ENCODE measurements at regions not wholly inside any gene's neighbourhood (a gene's known extent, or its start where the extent isn't known, plus 50 kb on each side); places are given as distances from the start of the nearest gene placed in this dataset.
A peak's percentile ranks its signal among the peaks of the same experiment; 100 is the strongest.
"Not testable (repeated sequence)": the region's sequence is repeated elsewhere in the genome, so short reads cannot be mapped to it uniquely, and the experiment has no call there.

DNA sequence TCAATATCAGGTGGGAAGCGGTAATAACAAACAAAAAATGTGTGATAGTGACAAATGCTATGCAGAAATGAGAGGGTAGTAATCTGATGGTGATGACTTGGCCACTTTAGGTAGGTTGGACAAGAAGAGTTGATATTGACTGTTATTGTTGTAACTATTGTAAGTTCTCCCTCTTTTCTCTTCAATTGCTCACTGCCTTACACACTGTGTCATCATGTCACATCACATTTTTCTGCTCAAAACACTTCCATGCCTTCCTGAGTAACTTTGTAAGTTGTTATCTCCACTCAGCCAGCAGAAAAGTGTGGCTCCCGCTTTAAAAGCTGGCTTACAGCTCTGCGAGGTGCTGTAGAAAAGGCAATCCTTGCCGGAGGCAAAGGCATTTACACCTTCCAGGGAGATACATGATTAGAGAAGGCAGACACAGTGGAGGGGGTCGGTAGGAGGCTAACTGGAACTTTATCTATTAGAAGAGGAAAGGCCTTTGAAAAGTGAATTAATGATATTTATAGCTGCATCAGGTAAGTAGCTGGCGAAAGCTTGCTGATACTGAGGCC is 85.2 kb upstream of the CLINT1 start:
- no peak for DNase-seq (ENCODE audit: low read depth)

DNA sequence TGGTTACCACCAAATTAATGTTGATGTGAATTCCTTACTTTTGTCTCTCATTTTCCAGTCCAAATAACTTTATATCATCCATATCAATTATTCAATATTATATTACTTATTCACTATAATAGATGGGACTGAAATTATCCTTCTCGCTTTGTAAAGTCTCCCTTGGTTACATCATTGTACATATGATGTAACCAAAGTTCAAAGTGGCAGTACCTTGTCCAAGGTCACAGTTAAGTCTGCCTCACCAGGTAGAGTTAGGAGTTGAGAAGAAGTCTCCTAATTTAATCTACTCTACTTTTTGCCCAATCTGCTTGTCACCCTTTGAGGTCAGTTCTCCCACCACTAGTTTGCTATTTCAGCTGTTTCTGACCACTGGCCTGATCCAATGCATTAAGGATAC is 83.7 kb upstream of the CLINT1 start:
- DNase-seq (ENCODE audit: low read depth): no peak

DNA sequence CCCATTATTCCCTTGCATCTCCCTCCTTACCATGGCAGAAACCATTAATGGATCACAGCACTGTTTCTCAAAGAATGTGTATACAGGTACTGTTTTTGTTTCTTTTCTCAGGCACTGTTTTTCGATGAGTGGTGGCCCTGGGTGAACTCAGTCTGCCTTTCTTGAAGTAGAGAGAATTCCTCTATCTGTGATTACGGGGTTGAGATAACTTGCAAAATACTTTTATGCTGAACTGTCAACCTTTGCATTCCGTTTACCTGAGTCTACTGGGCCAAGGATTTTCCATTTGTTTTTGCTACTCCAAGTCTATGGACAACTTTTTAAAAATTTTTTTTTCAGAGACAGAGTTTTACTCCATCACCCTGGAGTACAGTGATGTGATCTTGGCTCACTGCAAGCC is 82.7 kb upstream of the CLINT1 start:
- no peak for DNase-seq (ENCODE audit: low read depth)

DNA sequence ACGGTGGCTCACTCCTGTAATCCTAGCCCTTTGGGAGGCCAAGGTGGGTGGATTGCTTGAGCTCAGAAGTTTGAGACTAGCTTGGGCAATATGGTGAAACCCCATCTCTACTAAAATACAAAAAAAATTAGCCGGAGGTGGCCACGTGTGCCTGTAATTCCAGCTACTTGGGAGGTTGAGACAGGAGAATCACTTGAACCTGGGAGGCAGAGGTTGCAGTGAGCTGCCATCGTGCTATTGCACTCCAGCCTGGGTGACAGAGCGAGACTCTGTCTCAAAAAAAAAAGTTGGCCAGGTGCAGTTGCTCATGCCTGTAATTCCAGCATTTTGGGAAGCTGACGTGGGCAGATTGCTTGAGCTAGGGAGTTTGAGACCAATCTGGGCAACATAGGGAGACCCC is 79.2 kb upstream of the CLINT1 start:
- DNase-seq (ENCODE audit: low read depth): not testable (repeated sequence)

DNA sequence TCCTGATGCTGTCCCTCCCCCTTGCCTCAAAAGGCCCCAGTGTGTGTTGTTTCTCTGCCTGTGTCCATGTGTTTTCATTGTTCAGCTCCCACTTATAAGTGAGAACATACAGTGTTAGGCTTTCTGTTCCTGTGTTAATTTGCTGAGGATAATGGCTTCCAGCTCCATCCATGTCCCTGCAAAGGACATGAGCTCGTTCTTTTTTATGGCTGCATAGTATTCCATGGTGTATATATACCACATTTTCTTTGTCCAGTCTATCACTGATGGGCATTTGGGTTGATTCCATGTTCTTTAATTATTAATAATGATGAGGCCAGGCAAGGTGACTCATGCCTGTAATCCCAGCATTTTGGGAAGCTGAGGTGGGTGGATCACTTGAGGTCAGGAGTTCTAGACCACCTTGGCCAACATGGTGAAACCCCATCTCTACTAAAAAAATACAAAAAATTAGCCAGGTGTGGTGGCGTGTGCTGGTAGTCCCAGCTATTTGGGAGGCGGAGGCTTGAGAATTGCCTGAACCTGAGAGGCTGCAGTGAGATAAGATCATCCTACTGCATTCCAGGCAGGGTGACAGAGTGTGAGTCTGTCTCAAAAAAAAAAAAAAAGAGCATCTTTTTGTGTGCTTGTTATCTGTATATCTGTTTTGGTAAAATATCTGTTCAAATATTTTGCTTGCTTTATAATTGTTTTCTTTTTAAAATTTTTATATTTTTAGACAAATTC is 78.0 kb upstream of the CLINT1 start:
- not testable (repeated sequence) for DNase-seq (ENCODE audit: low read depth)

DNA sequence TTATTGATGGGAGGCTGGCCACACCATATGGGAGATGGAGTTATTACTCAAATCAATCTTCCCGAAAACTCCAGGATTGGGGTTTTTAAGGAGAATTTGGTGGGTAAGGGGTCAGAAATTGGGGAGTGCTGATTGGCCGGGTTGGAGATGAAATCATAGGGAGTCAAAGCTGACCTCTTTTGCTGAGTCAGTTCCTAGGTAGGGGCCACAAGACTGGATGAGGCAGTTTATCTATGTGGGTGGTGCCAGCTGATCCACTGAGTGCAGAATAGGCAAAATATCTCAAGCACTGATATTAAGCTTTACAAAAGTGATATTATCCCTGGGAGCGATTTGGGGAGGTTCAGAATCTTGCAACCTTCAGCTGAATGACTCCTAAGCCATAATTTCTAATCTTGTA is 75.7 kb upstream of the CLINT1 start:
- DNase-seq (ENCODE audit: low read depth): no peak

DNA sequence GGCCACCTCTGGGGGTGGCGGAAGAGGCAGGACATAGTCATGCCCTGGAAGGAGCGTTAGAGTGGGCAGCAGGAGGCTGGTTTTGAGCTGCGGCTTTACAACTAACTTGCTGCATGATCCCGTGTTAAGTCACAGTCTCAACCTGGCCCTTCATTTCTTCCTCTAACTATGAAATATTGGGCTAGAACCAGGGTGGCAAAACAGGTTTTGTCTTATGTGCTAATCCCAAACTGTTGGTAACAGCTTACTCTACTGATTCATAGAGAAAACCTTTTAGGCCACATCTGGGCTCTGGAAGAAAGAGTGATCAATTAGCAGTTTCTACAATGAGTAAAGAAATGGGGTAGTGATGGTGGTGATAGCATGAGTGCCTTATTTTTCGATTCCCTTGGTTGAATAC is 74.1 kb upstream of the CLINT1 start:
- DNase-seq (ENCODE audit: low read depth): no peak

DNA sequence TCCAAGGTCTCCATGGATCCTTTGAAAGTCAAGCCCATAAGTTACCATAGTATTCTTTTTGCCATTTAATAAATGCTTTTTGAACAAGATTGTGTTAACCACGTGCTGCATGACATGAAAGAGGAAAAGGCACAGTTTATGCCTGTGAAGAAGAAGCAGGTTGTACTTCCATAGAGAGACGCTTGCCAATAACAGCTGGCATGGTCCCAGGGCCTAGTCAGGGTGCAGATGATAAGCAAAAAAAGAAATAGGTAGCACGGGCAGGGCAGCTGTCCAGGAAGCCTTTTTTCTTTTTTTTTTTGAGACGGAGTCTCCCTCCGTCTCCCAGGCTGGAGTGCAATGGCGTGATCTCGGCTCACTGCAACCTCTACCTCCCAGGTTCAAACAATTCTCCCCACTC is 71.8 kb upstream of the CLINT1 start:
- no peak for DNase-seq (ENCODE audit: low read depth)

DNA sequence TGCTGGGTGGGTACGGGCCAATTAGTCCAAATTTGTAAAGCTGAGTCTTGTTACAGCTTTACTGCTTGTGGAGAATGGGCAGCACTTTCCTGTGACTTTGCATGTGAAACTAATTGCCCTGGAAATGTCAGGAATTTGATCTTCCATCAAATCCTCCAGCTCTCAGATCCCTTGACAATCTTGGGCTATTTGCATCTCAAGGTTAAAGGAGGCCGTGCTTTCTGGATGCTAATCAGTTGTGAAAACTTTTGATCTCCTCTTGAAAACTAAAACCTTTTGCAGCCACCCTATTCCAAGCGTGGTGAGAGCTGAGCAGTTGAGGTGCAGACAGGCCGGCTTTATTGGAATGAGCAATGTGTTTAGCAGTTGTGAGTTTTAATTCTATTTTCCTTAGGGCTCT is 68.0 kb upstream of the CLINT1 start:
- DNase-seq (ENCODE audit: low read depth): no peak

DNA sequence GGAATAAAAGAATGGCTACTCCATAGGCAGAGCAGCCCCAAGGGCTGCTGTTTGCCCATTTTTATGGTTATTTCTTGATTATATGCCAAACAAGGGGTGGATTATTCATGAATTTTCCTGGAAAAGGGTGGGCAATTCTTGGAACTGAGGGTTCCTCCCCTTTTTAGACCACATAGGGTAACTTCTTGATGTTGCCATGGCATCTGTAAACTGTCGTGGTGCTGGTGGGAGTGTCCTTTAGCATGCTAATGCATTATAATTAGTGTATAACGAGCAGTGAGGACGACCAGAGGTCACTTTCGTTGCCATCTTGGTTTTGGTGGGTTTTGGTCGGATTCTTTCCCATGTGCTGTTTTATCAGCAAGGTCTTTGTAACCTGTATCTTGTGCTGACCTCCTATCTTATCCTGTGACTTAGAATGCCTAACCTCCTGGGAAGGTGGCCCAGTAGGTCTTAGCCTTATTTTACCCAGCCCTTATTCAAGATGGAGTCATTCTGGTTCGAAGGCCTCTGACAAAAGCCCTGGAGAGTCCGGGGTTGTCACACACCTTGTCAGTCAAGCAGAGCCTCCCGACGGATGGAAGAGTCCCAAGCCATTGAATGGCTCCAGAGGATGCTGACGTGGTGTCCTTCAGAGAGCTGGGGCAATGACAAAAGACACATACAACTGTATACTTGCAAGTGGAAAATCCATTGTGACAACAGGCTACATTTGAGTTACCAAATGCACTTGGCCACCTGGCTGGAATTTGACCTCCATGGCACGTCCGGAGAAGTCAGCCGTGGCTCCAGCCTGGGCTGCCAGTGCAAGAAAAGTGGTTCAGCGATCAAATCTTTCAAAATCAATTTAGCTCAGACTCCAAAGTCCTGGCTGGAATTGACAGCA is 67.1 kb upstream of the CLINT1 start:
- no peak for DNase-seq (ENCODE audit: low read depth)

DNA sequence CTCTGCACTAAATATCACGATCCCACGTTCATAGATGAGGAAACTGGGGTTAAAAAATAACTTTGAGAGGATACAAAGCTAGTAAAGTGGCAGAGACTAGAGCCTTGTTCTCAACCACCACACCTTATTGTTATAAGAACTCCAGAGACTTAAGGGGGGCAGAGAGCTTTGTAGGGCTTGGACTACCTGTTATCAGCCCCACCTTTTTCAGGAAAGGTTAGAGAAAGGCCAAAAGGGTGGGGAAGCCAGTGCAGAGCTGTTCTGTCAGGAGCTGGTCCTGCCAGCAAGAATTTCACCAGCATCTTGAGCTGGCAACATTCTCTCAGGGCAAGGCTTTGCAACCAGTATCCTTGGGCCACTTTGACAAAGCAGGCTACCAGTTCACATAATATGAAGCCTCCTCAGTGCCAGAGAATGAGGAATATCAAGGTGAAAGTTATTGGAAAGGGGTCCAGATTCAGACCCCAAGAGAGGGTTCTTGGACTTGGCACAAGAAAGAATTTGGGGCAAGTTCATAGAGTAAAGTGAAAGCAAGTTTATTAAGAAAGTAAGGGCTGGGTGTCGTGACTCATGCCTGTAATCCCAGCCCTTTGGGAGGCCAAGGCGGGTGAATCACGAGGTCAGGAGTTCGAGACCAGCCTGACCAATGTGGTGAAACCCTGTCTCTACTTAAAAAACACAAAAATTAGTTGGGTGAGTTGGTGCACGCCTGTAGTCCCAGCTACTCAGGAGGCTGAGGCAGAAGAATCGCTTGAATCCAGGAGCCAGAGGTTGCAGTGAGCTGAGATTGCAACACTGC is 66.2 kb upstream of the CLINT1 start:
- no peak for DNase-seq (ENCODE audit: low read depth)

DNA sequence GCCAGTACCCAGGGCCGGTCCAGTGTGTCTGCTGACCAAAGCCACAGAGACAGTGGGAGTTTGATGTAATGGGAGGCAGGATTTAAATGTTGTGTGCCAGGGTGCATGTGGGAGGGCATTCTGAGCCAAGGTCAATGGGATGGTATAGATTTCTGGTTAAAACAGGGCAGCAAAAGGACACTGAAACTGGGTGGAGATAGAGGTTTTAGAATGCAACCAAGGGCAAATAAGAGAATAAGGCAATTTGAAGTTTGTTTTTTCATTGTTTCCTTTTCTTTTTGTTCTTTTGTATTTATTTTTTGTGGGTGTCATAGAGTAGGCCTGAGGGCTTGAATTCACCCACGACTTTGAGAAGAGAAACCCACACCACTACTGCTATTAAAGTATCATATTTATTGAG is 65.5 kb upstream of the CLINT1 start:
- DNase-seq (ENCODE audit: low read depth): no peak

DNA sequence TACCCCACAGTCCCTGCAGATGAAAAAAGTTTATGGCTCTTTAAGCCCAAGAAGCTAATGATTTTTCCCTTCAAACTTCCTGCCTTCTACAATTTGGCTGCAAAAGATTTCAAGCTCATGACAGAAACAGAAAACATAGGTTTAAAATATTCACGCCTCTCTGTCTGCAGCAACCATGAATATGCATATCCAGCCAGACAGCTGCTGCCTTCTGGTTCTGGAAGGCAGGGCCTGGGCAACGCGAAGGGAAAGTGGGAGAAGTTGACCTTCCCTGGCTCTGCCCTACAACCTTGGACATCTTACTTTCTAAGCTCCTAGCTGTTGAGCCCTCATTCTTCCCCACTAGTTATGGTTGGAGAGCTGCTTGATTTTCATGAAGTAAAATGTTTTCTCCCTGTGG is 64.8 kb upstream of the CLINT1 start:
- DNase-seq (ENCODE audit: low read depth): no peak

DNA sequence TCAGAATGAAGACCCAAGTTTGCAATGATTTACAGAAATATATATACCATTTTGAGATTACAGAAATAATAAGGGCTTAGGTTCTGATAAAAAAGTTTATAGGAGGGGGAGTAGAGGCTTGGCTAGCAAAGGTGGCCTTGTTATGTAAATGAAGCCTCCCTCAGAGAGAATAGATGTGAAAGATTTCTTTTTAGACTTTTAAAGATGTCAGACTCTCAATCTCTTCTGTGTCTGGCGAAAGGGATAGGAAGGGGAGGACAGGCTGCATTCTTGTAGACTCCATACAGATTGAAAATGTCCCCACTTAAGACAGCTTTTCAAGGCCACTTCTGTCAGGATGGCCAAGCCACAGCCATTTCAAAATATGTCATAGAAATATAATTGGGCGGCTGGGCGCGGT is 63.1 kb upstream of the CLINT1 start:
- DNase-seq (ENCODE audit: low read depth): no peak

DNA sequence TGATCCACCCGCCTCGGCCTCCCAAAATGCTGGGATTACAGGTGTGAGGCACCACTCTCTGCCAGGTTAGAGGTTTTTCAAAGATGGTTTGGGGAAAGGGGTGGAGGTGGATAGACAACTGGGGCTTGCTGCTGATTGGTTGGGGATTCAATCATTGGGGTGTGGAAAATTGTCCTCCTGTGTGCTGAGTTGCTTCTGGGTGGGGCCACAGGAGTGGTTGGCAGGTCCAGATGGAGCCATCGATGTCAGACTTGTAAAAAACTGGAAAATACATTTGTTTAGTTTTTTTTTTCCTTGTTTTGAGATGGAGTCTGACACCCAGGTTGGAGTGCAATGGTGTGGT is 61.9 kb upstream of the CLINT1 start:
- DNase-seq (ENCODE audit: low read depth): no peak

DNA sequence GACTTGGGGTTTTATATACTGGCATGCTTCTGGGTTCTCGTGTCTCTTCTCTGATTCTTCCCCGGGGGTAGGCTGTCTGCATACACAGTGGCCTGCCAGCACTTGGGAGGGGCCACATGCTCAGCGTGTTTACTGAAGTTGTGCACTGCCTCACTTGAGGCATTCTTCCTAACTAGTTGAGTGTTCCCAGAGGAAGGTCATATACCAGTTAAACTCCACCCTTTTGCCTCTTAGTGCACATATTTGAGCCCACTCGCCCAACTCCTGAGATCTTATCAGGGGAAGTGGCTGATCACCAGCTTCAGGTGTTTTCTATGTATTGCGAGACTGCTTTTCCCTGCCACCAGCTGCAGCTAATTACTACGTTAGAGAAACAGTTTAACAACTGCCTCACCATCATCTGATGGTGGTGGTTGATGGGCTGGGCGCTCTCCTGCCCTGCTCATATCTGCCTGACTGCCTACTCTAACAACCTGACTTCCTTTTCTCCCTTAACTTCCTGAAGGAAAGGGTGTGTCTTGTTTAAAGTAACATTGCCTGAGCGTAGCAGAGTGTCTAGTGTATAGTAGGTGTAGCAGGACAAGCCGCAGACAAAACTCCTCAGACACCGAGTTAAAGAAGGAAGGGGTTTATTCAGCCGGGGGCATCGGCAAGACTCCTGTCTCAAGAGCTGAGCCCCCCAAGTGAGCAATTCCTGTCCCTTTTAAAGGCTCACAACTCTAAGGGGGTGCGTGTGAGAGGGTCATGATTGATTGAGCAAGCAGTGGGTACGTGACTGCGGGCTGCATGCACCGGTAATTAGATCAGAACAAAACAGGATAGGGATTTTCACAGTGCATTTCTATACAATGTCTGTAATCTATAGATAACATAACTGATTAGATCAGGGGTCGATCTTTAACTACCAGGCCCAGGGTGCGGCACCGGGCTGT is 60.1 kb upstream of the CLINT1 start:
- DNase-seq (ENCODE audit: low read depth): no peak

DNA sequence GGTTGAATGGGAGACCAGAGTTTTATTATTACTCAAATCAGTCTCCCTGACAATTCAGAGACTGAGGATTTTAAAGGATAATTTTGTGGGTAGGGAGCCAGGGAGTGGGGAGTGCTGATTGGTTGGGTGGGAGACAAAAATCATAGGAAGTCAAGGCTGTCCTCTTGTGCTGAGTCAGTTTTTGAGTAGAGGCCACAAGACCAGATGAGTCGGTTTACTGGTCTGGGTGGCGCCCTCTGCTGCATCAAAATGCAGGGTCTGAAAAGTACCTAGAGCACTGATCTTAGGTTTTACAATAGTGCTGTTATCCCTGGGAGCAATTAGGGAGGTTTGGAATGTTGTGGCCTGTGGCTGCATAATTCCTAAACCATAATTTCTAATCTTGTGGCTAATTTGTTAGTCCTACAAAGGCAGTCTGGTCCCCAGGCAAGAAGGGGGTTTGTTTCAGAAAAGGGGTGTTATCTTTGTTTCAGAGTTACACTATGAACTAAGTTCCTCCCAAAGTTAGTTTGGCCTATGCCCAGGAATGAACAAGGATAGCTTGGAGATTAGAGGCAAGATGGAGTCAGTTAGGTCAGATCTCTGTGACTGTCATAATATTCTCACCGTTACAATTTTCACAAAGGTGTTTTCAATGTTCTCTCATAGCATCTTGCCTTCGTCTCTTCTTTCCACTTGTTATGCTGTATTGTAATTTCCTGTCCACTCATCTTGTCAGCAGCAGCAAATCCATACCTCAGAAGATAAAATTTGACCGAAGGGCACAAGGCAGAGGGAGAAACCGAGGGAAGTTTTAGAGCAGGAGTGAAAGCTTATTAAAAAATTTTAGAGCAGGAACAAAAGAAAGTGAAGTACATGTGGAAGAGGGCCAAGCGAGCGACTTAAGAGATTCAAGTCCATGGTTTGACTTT is 59.2 kb upstream of the CLINT1 start:
- DNase-seq (ENCODE audit: low read depth): peak; percentile 13

DNA sequence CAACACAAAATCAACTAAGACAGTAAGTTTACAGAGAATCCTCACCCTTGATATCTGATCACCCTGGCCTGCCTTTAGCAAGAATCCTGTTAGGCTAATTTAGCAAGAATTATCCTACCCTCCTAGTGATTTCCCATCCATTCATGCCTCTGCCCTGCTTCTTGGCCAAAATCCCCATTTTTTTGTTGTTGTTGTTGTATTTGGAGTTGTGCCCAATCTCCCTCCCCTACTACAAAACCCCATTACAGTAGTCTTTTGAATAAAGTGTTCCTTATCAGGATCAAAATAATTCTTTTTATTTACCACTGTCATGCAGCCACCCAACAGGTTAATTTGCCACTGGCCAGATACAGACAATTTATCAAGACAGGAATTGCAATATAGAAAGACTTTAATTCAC is 58.5 kb upstream of the CLINT1 start:
- no peak for DNase-seq (ENCODE audit: low read depth)

DNA sequence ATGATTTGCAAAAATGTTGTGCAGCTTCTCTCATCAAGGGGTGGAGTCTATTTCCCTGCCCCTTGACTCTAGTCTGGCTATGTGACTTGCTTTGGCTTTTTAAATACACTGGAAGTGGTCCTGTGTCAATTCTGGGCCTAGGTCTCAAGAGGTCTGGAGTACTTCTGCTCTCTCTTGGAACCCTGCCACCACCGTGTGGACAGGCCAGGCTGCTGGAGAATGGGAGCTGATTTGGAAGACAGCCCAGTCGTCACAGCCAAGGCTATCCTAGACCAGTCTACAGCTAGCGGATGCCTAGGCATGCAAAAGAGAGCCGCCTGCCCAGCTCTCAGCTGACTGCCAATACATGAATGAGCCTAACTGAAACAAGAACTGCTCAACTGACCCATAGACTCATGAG is 56.7 kb upstream of the CLINT1 start:
- no peak for DNase-seq (ENCODE audit: low read depth)

DNA sequence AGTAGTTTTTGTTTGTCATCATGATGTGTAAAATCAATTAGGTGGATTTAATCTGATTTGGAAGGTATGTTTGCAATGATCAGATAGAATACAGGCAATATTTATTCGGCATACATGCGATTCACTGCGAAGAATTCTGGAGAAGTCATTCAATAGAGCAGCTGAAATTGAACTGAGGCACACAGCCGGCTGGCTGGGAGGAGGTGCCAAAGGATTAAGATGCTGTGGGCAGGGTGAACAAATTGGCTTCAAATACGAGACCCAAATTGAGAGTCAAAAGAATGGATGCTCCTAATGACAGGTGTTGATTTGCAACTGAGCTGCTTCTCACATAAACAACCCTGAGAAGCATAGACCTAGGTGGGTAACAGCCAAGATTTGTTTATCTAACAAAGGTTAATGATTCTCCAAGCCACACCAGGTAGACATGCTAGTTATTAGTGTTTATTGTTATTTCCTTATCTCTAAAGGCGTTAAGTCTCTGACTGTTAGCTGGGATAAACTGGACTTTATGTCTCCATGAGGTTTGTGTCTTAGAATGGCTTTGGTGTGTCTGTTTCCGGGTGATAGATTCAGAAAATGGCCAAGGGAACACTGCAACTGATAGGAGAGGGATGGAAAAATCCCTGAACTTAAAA is 55.3 kb upstream of the CLINT1 start:
- no peak for DNase-seq (ENCODE audit: low read depth)

Measured in stimulated activated CD8-positive, alpha-beta memory T cell treated with anti-CD3 and anti-CD28 coated beads, Interleukin-15, amount 100 ng/mL, for 24 hours (primary cell).